IMR-90 (cell line): ENCODE measurements at regions not wholly inside any gene's neighbourhood (a gene's known extent, or its start where the extent isn't known, plus 50 kb on each side); places are given as distances from the start of the nearest gene placed in this dataset.

ENCODE experiments used
- ATAC-seq: fragments of 200-7000 bp; cut with Tn5 transposase; 2 replicates; pipeline ENCODE4 v1.9.1; 2020; ENCODE audit warnings: low read depth, mild to moderate bottlenecking, moderate library complexity
- BruUV-seq: library from RNA; stranded (reverse); fragments of 400-500 nt; replicated peaks from 2 replicates; lab custom pipeline; 2021; lab: Mats Ljungman, UMichigan
- CTCF ChIA-PET: fragments of 300-600 bp; formaldehyde crosslinking; extraction: SDS; loops from one replicate; lab custom pipeline; 2021; ENCODE audit warnings: antibody characterized with exemption; lab: Yijun Ruan, JAX
- POLR2A ChIA-PET: fragments of 300-600 bp; sonication (Branson Sonifier 250); formaldehyde crosslinking; loops from one replicate; lab custom pipeline; 2022; ENCODE audit warnings: antibody characterized with exemption; ENCODE audit not compliant: unreplicated experiment; lab: Charles Lee
- DNase-seq: peaks from one replicate; pipeline ENCODE4 v3.0.0; 2013
- H2AFZ ChIP-seq: replicated peaks from 2 replicates; pipeline ENCODE3; 2013; ENCODE audit warnings: low read length, mild to moderate bottlenecking; ENCODE audit not compliant: poor library complexity
- H2AK5ac ChIP-seq: 2 replicates; pipeline ENCODE4 v1.6.1; 2013; ENCODE audit warnings: low read depth, low read length, inconsistent platforms
- H2AK9ac ChIP-seq: replicated peaks from 2 replicates; pipeline ENCODE3; 2013; ENCODE audit warnings: mild to moderate bottlenecking, low read depth, low read length, moderate library complexity; ENCODE audit not compliant: poor library complexity
- H2BK120ac ChIP-seq: 2 replicates; pipeline ENCODE4 v1.6.1; 2013; ENCODE audit warnings: low read depth, low read length, inconsistent platforms
- H2BK15ac ChIP-seq: 3 replicates; pipeline ENCODE4 v1.6.1; 2013; ENCODE audit warnings: low read depth, low read length, inconsistent platforms
- H2BK20ac ChIP-seq: 2 replicates; pipeline ENCODE4 v1.6.1; 2013; ENCODE audit warnings: low read depth, mild to moderate bottlenecking, inconsistent platforms, low read length, moderate library complexity
- H2BK5ac ChIP-seq: 2 replicates; pipeline ENCODE4 v1.6.1; 2013; ENCODE audit warnings: mild to moderate bottlenecking, low read depth, low read length, inconsistent platforms; ENCODE audit not compliant: poor library complexity, severe bottlenecking
- H3K14ac ChIP-seq: replicated peaks from 2 replicates; pipeline ENCODE4 v1.6.1; 2013; ENCODE audit warnings: low read depth, low read length, inconsistent platforms
- H3K18ac ChIP-seq: 2 replicates; pipeline ENCODE4 v1.6.1; 2013; ENCODE audit warnings: low read depth, low read length, control low read depth
- H3K23ac ChIP-seq: 2 replicates; pipeline ENCODE4 v1.6.1; 2013; ENCODE audit warnings: low read depth, low read length, inconsistent platforms
- H3K27ac ChIP-seq: 2 replicates; pipeline ENCODE4 v1.5.1; 2013; ENCODE audit warnings: mild to moderate bottlenecking, control low read depth, low read length; ENCODE audit not compliant: insufficient read depth
- H3K27me3 ChIP-seq: 2 replicates; pipeline ENCODE4 v1.6.1; 2013; ENCODE audit warnings: low read length; ENCODE audit not compliant: control insufficient read depth, insufficient read depth
- H3K36me3 ChIP-seq: 2 replicates; pipeline ENCODE4 v1.6.1; 2013; ENCODE audit warnings: low read length, mixed read lengths; ENCODE audit not compliant: control insufficient read depth, insufficient read depth
- H3K4ac ChIP-seq: 2 replicates; pipeline ENCODE4 v1.6.1; 2013; ENCODE audit warnings: low read depth, low read length, inconsistent platforms
- H3K4me1 ChIP-seq: 2 replicates; pipeline ENCODE4 v1.6.1; 2013; ENCODE audit warnings: low read length, mixed read lengths; ENCODE audit not compliant: control insufficient read depth, insufficient read depth
- H3K4me2 ChIP-seq: 2 replicates; pipeline ENCODE4 v1.6.1; 2013; ENCODE audit warnings: low read depth, mild to moderate bottlenecking, control low read depth, low read length, moderate library complexity
- H3K4me3 ChIP-seq: 2 replicates; pipeline ENCODE4 v1.5.1; 2013; ENCODE audit warnings: low read depth, mild to moderate bottlenecking, control low read depth, low read length, moderate library complexity; ENCODE audit not compliant: insufficient read depth
- H3K56ac ChIP-seq: 2 replicates; pipeline ENCODE4 v1.6.1; 2013; ENCODE audit warnings: low read length, inconsistent platforms; ENCODE audit not compliant: insufficient read depth; ENCODE audit errors: extremely low read depth
- H3K79me1 ChIP-seq, 2 experiments: 2 replicates each; pipeline ENCODE4 v1.6.1; 2013; ENCODE audit warnings: low read length in 2 of 2, inconsistent platforms in 1 of 2, low read depth in 1 of 2
- H3K9ac ChIP-seq: 2 replicates; pipeline ENCODE4 v1.6.1; 2013; ENCODE audit warnings: low read depth, low read length, control low read depth
- H3K9me1 ChIP-seq: 2 replicates; pipeline ENCODE4 v1.6.1; 2013; ENCODE audit warnings: low read length, inconsistent platforms; ENCODE audit not compliant: insufficient read depth
- H3K9me3 ChIP-seq: 2 replicates; pipeline ENCODE4 v1.6.1; 2013; ENCODE audit warnings: low read length; ENCODE audit not compliant: control insufficient read depth, insufficient read depth
- H4K20me1 ChIP-seq: 2 replicates; pipeline ENCODE4 v1.6.1; 2013; ENCODE audit warnings: low read length, inconsistent platforms; ENCODE audit not compliant: insufficient read depth
- H4K5ac ChIP-seq: 2 replicates; pipeline ENCODE4 v1.6.1; 2013; ENCODE audit warnings: mild to moderate bottlenecking, low read depth, low read length, control low read depth
- H4K8ac ChIP-seq, 2 experiments: 2 replicates each; pipeline ENCODE4 v1.6.1; 2013; ENCODE audit warnings: low read depth in 2 of 2, low read length in 2 of 2, control low read depth in 1 of 2, inconsistent platforms in 1 of 2
- H4K91ac ChIP-seq: 2 replicates; pipeline ENCODE4 v1.6.1; 2013; ENCODE audit warnings: low read depth, low read length, inconsistent platforms; ENCODE audit not compliant: insufficient read depth
- BHLHE40 ChIP-seq: fragments of 150-350 bp; IDR thresholded peaks from 2 replicates; pipeline ENCODE4 v1.6.1; 2016; ENCODE audit warnings: mild to moderate bottlenecking, low read depth, low read length
- CEBPB ChIP-seq: IDR thresholded peaks from 2 replicates; pipeline ENCODE4 v1.6.1; 2012; ENCODE audit warnings: low read depth, low read length, improper control_type of control experiment
- CHD1 ChIP-seq: IDR thresholded peaks from 2 replicates; pipeline ENCODE4 v1.6.1; 2012; ENCODE audit warnings: low read depth, low read length, improper control_type of control experiment
- CTCF ChIP-seq: conservative IDR thresholded peaks from 2 replicates; pipeline ENCODE4 v1.5.1; 2012; ENCODE audit warnings: mild to moderate bottlenecking, low read depth, low read length, improper control_type of control experiment
- ELK1 ChIP-seq: fragments of 150-350 bp; IDR thresholded peaks from 2 replicates; pipeline ENCODE4 v1.6.1; 2016; ENCODE audit warnings: low read depth, mild to moderate bottlenecking, low read length, moderate library complexity, borderline replicate concordance
- FOS ChIP-seq: fragments of 150-350 bp; IDR thresholded peaks from 2 replicates; pipeline ENCODE4 v1.6.1; 2016; ENCODE audit warnings: low read depth, low read length
- MAFK ChIP-seq: IDR thresholded peaks from 2 replicates; pipeline ENCODE4 v1.6.1; 2012; ENCODE audit warnings: low read depth, low read length, improper control_type of control experiment
- MAZ ChIP-seq: IDR thresholded peaks from 2 replicates; pipeline ENCODE4 v1.6.1; 2012; ENCODE audit warnings: low read depth, mild to moderate bottlenecking, low read length, improper control_type of control experiment, moderate library complexity, borderline replicate concordance
- MXI1 ChIP-seq: IDR thresholded peaks from 2 replicates; pipeline ENCODE4 v1.6.1; 2012; ENCODE audit warnings: low read depth, mild to moderate bottlenecking, low read length, moderate library complexity, borderline replicate concordance
- NFE2L2 ChIP-seq: fragments of 150-350 bp; IDR thresholded peaks from 2 replicates; pipeline ENCODE4 v1.6.1; 2016; ENCODE audit warnings: low read depth, mild to moderate bottlenecking, low read length
- POLR2A ChIP-seq: IDR thresholded peaks from 2 replicates; pipeline ENCODE4 v1.6.1; 2012; ENCODE audit warnings: mild to moderate bottlenecking, low read depth, low read length
- RAD21 ChIP-seq: IDR thresholded peaks from 2 replicates; pipeline ENCODE4 v1.6.1; 2012; ENCODE audit warnings: low read length, improper control_type of control experiment
- RCOR1 ChIP-seq: IDR thresholded peaks from 2 replicates; pipeline ENCODE4 v1.6.1; 2012; ENCODE audit warnings: mild to moderate bottlenecking, low read length, improper control_type of control experiment; ENCODE audit not compliant: insufficient replicate concordance
- RFX5 ChIP-seq: IDR thresholded peaks from 2 replicates; pipeline ENCODE4 v1.8.0; 2012; ENCODE audit warnings: low read depth, mild to moderate bottlenecking, low read length, moderate library complexity
- SMC3 ChIP-seq: fragments of 150-350 bp; IDR thresholded peaks from 2 replicates; pipeline ENCODE4 v1.6.1; 2016; ENCODE audit warnings: low read depth, mild to moderate bottlenecking, antibody characterized with exemption, low read length, moderate library complexity
- USF2 ChIP-seq: fragments of 150-350 bp; IDR thresholded peaks from 2 replicates; pipeline ENCODE4 v1.6.1; 2017; ENCODE audit warnings: mild to moderate bottlenecking, antibody characterized with exemption, low read length, low read depth
- WGBS, 2 experiments: methylation state at CpG; one replicate each; pipeline versions ENCODE4 v1.1.5 to v1.1.7; 2013; ENCODE audit warnings: missing lambda C conversion rate in 2 of 2; ENCODE audit not compliant: insufficient read length in 1 of 2; ENCODE audit errors: extremely low coverage in 2 of 2; 5-methylcytosine and 5-hydroxymethylcytosine counted together
- dilution Hi-C: fragments of 300-500 bp; cut with HindIII; formaldehyde crosslinking; loops from one replicate; pipeline ENCODE4 v1.14.3; 2018; ENCODE audit warnings: low sequenced_read_pairs; ENCODE audit not compliant: unreplicated experiment
- in situ Hi-C: fragments of 300-500 bp; cut with MboI; formaldehyde crosslinking; loops from 3 replicates; pipeline ENCODE4 v1.14.3; 2019; ENCODE audit warnings: low sequenced_read_pairs, inconsistent platforms, mixed read lengths
- intact Hi-C: fragments of 100-400 bp; cut with micrococcal nuclease; formaldehyde crosslinking; loops from 2 replicates; pipeline ENCODE4 v1.10.0; 2022

GRCh38 chr6:150711061-150711460 lies 111.4 kb downstream of the PLEKHG1 start:
- H2AFZ ChIP-seq = no peak overlapping the region
- H3K9me1 ChIP-seq = no peaks in the 10 kb centered on the region
- H3K14ac ChIP-seq = no peak overlapping the region
- ATAC-seq = no peak
- H3K9ac ChIP-seq = no peak overlapping the region
- no TSS peak for BruUV-seq
- H3K4me2 ChIP-seq = no peak overlapping the region
- no peak overlapping the region for H4K8ac ChIP-seq
- ChIA-PET POLR2A (no interaction called here), CTCF (no interaction called here)
- intact Hi-C loops = no loop called here
- no peak overlapping the region for H3K18ac ChIP-seq
- no peak overlapping the region for H3K23ac ChIP-seq
- no peak overlapping the region for H3K56ac ChIP-seq
- no peak for DNase-seq
- no peaks in the 10 kb centered on the region for H3K36me3 ChIP-seq
- H3K27ac ChIP-seq = no peak overlapping the region
- TF ChIP-seq CEBPB (no peak), MXI1 (no peak), RFX5 (no peak), RAD21 (no peak), CHD1 (no peak), MAZ (no peak), ELK1 (no peak), USF2 (no peak), BHLHE40 (no peak), POLR2A (no peak), RCOR1 (no peak), NFE2L2 (no peak), SMC3 (no peak), MAFK (no peak), CTCF (no peak), FOS (no peak)
- H3K4me1 ChIP-seq = no peaks in the 10 kb centered on the region; the same call in 1 of the 2 replicates
- no peak overlapping the region for H2BK20ac ChIP-seq
- H3K79me1 ChIP-seq = no peaks in the 10 kb centered on the region
- H3K9me3 ChIP-seq = no peaks in the 10 kb centered on the region
- H3K27me3 ChIP-seq = peaks cover 4% of the 10 kb centered on the region; the same call in 1 of the 2 replicates
- no peak overlapping the region for H2AK5ac ChIP-seq
- no peak overlapping the region for H4K5ac ChIP-seq
- no peak overlapping the region for H2AK9ac ChIP-seq
- no peaks in the 10 kb centered on the region for H4K20me1 ChIP-seq
- dilution Hi-C loops = no loop called here
- no peak overlapping the region for H3K4me3 ChIP-seq
- no peak overlapping the region for H2BK5ac ChIP-seq
- no peak overlapping the region for H4K91ac ChIP-seq
- H2BK120ac ChIP-seq = no peak overlapping the region
- H2BK15ac ChIP-seq = no peak overlapping the region
- in situ Hi-C loops = no loop called here
- no peak overlapping the region for H3K4ac ChIP-seq
- no CpG with 5 or more reads among the region's 4 CpGs for WGBS, 2 experiments
